ENCODE measurements at regions not wholly inside any gene's neighbourhood (a gene's known extent, or its start where the extent isn't known, plus 50 kb on each side); places are given as distances from the start of the nearest gene placed in this dataset.
"Not testable (repeated sequence)": the region's sequence is repeated elsewhere in the genome, so short reads cannot be mapped to it uniquely, and the experiment has no call there.

GRCh38 chr4:162838671-162839070 lies 328.0 kb downstream of the NAF1 start:
- no peak for FAIRE-seq

GRCh38 chr4:162837679-162838078 lies 329.0 kb downstream of the NAF1 start:
- FAIRE-seq = no peak

GRCh38 chr4:162837241-162837640 lies 329.4 kb downstream of the NAF1 start:
- no peak for FAIRE-seq

GRCh38 chr4:162836773-162837172 lies 329.9 kb downstream of the NAF1 start:
- FAIRE-seq = no peak

- not testable (repeated sequence) for FAIRE-seq
Measured at GRCh38 chr4:162836258-162836657, 330.4 kb downstream of the NAF1 start.

- no peak for FAIRE-seq
Measured at GRCh38 chr4:162830899-162831298, 335.8 kb downstream of the NAF1 start.

- FAIRE-seq = not testable (repeated sequence)
Measured at GRCh38 chr4:162817374-162817773, 349.3 kb downstream of the NAF1 start.

- no peak for FAIRE-seq
Measured at GRCh38 chr4:162804351-162804924, 362.3 kb downstream of the NAF1 start.

GRCh38 chr4:162803378-162803777 lies 363.3 kb downstream of the NAF1 start:
- FAIRE-seq = no peak

GRCh38 chr4:162797108-162797507 lies 369.6 kb downstream of the NAF1 start:
- no peak for FAIRE-seq

GRCh38 chr4:162793571-162793970 lies 373.1 kb downstream of the NAF1 start:
- no peak for FAIRE-seq

- FAIRE-seq = no peak
Measured at GRCh38 chr4:162793004-162793403, 373.7 kb downstream of the NAF1 start.

GRCh38 chr4:162791226-162791625 lies 375.5 kb downstream of the NAF1 start:
- FAIRE-seq = no peak

- FAIRE-seq = no peak
Measured at GRCh38 chr4:162787120-162787519, 379.6 kb downstream of the NAF1 start.

- no peak for FAIRE-seq
Measured at GRCh38 chr4:162782778-162783525, 383.7 kb downstream of the NAF1 start.

- no peak for FAIRE-seq
Measured at GRCh38 chr4:162782096-162782777, 384.5 kb downstream of the NAF1 start.

- no peak for FAIRE-seq
Measured at GRCh38 chr4:162770761-162771490, 395.8 kb downstream of the NAF1 start.

GRCh38 chr4:162767083-162767482 lies 399.6 kb downstream of the NAF1 start:
- no peak for FAIRE-seq

- no peak for FAIRE-seq
Measured at GRCh38 chr4:162761965-162762364, 404.7 kb downstream of the NAF1 start.

- not testable (repeated sequence) for FAIRE-seq
Measured at GRCh38 chr4:162740228-162740627, 426.5 kb downstream of the NAF1 start.

- FAIRE-seq = not testable (repeated sequence)
Measured at GRCh38 chr4:162739596-162739995, 427.1 kb downstream of the NAF1 start.

- FAIRE-seq = no peak
Measured at GRCh38 chr4:162732876-162733275, 433.8 kb downstream of the NAF1 start.

- no peak for FAIRE-seq
Measured at GRCh38 chr4:162727766-162728165, 438.9 kb downstream of the NAF1 start.
